Bronchial epithelial cell (primary cell): ENCODE measurements at regions not wholly inside any gene's neighbourhood (a gene's known extent, or its start where the extent isn't known, plus 50 kb on each side); places are given as distances from the start of the nearest gene placed in this dataset.

Experiments used
- DNase-seq: peaks from one replicate; pipeline ENCODE4 v3.0.0-alpha.2; 2010; ENCODE audit warnings: low read depth
- FAIRE-seq: peaks from 2 replicates; lab custom pipeline; 2011; peaks lifted over from hg19 to GRCh38; lab: Jason Lieb, UNC
- H3K27me3 ChIP-seq: 2 replicates; pipeline ENCODE4 v1.5.1; 2011; ENCODE audit warnings: low read length; ENCODE audit not compliant: control insufficient read depth, insufficient read depth
- H3K36me3 ChIP-seq: 2 replicates; pipeline ENCODE4 v1.5.1; 2011; ENCODE audit warnings: low read length; ENCODE audit not compliant: control insufficient read depth, insufficient read depth
- H3K4me3 ChIP-seq: 2 replicates; pipeline ENCODE4 v1.5.1; 2011; ENCODE audit warnings: mild to moderate bottlenecking, low read depth, low read length, control low read depth
- TF ChIP-seq, protein P1 (sequence below): IDR thresholded peaks from 2 replicates; pipeline ENCODE4 v1.5.1; 2011; ENCODE audit warnings: mild to moderate bottlenecking, moderate library complexity, low read length, control low read depth, inconsistent platforms; ENCODE audit not compliant: insufficient read depth, severe bottlenecking

DNA sequence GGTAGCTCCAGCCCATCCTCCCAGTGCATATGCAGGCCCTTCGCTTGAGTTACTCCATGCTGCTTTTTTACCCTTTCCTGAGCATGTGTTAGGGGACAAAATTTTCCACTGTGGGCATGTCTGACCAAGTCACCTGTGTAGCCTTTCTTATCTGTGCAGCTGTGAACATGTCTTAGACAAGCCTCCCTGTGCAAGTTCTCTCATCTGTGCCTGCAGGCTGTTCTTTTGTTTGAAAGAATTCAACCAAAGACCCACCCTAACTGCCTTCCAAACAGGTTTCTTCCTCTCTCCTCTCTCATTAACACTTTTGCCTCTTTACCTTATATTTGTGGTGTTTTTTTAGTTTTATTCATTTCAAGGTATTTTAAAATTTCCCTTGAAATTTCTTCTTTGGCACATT is 53.2 kb upstream of the SPIN4 start:
- FAIRE-seq (no peak), DNase-seq (peak; percentile 44)
- TF ChIP-seq, protein P1, sequence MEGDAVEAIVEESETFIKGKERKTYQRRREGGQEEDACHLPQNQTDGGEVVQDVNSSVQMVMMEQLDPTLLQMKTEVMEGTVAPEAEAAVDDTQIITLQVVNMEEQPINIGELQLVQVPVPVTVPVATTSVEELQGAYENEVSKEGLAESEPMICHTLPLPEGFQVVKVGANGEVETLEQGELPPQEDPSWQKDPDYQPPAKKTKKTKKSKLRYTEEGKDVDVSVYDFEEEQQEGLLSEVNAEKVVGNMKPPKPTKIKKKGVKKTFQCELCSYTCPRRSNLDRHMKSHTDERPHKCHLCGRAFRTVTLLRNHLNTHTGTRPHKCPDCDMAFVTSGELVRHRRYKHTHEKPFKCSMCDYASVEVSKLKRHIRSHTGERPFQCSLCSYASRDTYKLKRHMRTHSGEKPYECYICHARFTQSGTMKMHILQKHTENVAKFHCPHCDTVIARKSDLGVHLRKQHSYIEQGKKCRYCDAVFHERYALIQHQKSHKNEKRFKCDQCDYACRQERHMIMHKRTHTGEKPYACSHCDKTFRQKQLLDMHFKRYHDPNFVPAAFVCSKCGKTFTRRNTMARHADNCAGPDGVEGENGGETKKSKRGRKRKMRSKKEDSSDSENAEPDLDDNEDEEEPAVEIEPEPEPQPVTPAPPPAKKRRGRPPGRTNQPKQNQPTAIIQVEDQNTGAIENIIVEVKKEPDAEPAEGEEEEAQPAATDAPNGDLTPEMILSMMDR = no peak
- H3K27me3 ChIP-seq = no peaks in the 10 kb centered on the region
- no peak overlapping the region for H3K4me3 ChIP-seq
- no peaks in the 10 kb centered on the region for H3K36me3 ChIP-seq

DNA sequence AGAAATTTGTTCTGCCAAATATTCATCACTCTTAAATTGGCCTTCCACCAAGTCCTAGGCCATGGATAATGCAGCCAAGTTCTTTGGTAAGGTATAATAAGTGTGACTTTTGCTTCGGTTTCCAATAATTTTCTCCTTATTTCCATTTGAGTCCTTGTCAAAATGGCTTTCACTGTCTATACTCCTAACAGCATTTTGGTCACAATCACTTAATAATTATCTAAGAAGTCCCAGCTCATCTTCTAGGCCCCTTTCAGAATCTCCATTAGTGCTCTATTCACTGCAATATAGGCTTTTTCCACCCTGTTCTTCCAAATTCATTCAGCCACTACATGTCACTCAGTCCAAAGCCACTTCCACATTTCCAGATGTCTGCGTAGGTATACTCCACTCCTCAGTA is 51.0 kb upstream of the SPIN4 start:
- FAIRE-seq (no peak), DNase-seq (no peak)
- TF ChIP-seq, protein P1 = no peak
- H3K4me3 ChIP-seq = no peak overlapping the region
- no peaks in the 10 kb centered on the region for H3K27me3 ChIP-seq
- no peaks in the 10 kb centered on the region for H3K36me3 ChIP-seq
